ENCODE measurements at regions not wholly inside any gene's neighbourhood (a gene's known extent, or its start where the extent isn't known, plus 50 kb on each side); places are given as distances from the start of the nearest gene placed in this dataset.
"Not testable (repeated sequence)": the region's sequence is repeated elsewhere in the genome, so short reads cannot be mapped to it uniquely, and the experiment has no call there.

DNA sequence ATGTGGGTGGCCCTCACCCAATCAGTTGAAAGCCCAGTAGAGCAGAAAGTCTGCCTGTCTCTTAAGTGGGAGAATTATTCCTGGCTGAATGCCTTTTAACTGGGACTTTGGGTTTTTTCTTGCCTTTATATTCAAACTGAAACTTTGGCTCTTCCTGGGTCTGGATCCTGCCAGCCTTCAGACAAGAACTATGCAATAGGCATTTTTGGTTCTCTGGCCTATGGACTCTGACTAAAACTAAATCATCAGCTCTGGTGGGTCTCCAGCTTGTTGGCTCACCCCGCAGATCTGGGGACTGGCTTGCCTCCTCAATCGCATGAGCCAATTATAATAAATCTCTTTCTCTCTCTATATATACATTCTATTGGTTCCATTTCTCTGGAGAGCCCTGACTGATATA is 173.0 kb upstream of the IGF1 start:
- no peak for DNase-seq
- Mint-ChIP-seq H3K4me1 (ENCODE audit: low read depth) (0 out of 2 replicates have a peak, but pooled peaks cover 3% of the 10 kb centered on the region), H3K27ac (no peak overlapping the region), H3K4me3 (no peak overlapping the region), H3K9me3 (peaks cover 9% of the 10 kb centered on the region; the same call in 1 of the 2 replicates), H3K36me3 (ENCODE audit: low read depth) (peaks cover 3% of the 10 kb centered on the region), H3K27me3 (ENCODE audit: insufficient read depth) (no peaks in the 10 kb centered on the region; the same call in 1 of the 2 replicates)
- TF ChIP-seq, protein P1, sequence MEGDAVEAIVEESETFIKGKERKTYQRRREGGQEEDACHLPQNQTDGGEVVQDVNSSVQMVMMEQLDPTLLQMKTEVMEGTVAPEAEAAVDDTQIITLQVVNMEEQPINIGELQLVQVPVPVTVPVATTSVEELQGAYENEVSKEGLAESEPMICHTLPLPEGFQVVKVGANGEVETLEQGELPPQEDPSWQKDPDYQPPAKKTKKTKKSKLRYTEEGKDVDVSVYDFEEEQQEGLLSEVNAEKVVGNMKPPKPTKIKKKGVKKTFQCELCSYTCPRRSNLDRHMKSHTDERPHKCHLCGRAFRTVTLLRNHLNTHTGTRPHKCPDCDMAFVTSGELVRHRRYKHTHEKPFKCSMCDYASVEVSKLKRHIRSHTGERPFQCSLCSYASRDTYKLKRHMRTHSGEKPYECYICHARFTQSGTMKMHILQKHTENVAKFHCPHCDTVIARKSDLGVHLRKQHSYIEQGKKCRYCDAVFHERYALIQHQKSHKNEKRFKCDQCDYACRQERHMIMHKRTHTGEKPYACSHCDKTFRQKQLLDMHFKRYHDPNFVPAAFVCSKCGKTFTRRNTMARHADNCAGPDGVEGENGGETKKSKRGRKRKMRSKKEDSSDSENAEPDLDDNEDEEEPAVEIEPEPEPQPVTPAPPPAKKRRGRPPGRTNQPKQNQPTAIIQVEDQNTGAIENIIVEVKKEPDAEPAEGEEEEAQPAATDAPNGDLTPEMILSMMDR (IDR thresholded peaks at IDR 0.05), result no peak

DNA sequence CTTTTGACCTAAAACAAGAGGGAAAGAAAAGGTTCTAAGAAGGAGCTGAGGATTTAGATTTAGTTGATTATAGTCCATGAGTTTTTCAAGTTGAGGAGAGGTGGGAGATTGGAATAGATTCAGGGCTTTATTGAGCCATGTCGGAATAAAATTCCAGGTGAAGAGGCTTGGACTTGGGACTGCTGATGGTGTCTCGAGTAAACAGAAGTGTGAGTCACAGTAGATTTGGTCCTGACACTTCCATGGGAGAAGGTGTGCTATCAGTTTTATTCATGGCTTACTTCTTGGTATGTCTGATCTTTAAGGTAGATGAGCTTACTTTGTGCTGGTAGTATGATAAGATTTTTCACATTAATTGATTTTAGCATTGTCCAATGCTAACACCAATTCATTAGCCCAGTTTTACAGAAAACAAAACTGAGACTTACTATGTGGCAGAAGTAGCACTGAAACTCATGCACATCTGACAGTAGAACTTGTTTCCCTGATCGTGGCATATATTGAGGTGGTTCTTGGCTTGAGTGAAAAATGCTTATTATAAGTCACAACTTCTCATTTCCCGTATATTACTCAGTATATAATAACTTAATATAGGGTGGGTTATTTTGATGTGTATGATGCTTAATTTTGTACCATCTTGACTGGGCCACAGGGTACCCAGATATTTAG is 172.4 kb upstream of the IGF1 start:
- Mint-ChIP-seq H3K9me3 (peaks cover 3% of the 10 kb centered on the region; the same call in 1 of the 2 replicates), H3K27ac (no peak overlapping the region), H3K4me1 (ENCODE audit: low read depth) (0 out of 2 replicates have a peak, but pooled peaks cover 4% of the 10 kb centered on the region), H3K27me3 (ENCODE audit: insufficient read depth) (no peaks in the 10 kb centered on the region; the same call in 1 of the 2 replicates), H3K4me3 (no peak overlapping the region), H3K36me3 (ENCODE audit: low read depth) (no peaks in the 10 kb centered on the region)
- TF ChIP-seq, protein P1 (IDR thresholded peaks at IDR 0.05), result no peak
- DNase-seq, result no peak

DNA sequence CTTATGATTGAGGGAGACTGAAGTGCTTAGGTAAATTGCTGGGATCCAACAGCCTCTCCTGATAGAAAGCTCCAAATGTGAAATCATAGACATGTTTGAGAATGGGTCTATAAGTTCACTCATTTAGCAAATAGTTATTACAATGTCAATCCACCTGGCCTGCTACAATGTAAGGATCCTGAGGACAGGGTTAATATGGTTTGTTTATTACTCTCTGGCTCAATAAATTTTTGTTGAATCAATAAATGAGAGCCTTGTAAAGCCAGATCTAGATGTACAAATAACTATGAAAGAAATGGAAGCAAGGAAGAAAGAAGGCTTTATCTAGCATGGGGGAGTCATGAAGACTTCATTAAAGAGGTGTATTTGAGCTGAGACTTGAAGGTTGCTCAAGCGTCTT is 165.6 kb upstream of the IGF1 start:
- TF ChIP-seq, protein P1 (IDR thresholded peaks at IDR 0.05), result no peak
- peaks cover 5% of the 10 kb centered on the region; the same call in 1 of the 2 replicates for H3K36me3 Mint-ChIP-seq (ENCODE audit: low read depth)
- H3K27me3 Mint-ChIP-seq (ENCODE audit: insufficient read depth), result no peaks in the 10 kb centered on the region; the same call in 1 of the 2 replicates

DNA sequence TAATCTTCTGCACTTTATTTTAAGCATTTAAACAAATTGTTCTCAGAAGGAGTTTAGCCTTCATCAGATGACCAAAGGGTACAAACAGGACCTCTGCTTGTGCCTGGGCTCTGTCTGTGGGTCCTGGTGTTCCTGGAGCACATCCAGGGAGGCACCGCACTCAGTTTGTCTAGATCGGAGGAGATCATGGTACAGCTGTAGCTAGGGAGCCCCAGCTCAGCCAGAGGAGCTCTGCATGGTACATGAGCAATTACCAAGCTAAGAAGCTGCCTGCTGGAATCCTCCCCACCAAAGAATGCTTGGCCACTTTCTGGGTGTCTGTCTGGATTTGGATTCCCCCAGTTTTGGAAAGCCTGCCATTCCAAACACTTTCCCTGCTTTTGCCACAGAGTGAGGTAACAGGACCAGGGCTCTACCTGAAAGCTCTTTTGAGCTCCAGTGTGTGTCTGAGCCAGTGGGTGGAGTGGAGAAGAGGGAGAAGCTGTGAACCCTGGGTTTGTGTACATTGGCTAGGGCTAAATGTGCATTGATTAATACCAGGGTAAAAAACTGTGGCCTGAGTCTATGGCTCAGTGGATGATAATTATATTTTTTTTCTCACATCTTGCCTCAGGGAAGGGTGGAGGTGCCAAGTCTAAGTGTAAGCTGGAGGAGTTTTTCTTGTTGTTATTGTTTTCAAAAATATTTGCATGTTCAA is 163.7 kb upstream of the IGF1 start:
- peaks cover 22% of the 10 kb centered on the region for H3K36me3 Mint-ChIP-seq (ENCODE audit: low read depth)
- no peak for DNase-seq
- TF ChIP-seq, protein P1 (IDR thresholded peaks at IDR 0.05), result no peak
- no peak overlapping the region for H3K27ac Mint-ChIP-seq
- H3K4me3 Mint-ChIP-seq, result no peak overlapping the region
- no peaks in the 10 kb centered on the region; the same call in 1 of the 2 replicates for H3K27me3 Mint-ChIP-seq (ENCODE audit: insufficient read depth)
- H3K4me1 Mint-ChIP-seq (ENCODE audit: low read depth), result peaks cover 28% of the 10 kb centered on the region
- peaks cover 9% of the 10 kb centered on the region for H3K9me3 Mint-ChIP-seq

More for the DNA sequence above, 165.6 kb upstream of the IGF1 start:
- peaks cover 18% of the 10 kb centered on the region for H3K4me1 Mint-ChIP-seq (ENCODE audit: low read depth)
- no peak overlapping the region for H3K4me3 Mint-ChIP-seq
- H3K9me3 Mint-ChIP-seq, result peaks cover 4% of the 10 kb centered on the region
- DNase-seq, result no peak
- no peak overlapping the region for H3K27ac Mint-ChIP-seq

DNA sequence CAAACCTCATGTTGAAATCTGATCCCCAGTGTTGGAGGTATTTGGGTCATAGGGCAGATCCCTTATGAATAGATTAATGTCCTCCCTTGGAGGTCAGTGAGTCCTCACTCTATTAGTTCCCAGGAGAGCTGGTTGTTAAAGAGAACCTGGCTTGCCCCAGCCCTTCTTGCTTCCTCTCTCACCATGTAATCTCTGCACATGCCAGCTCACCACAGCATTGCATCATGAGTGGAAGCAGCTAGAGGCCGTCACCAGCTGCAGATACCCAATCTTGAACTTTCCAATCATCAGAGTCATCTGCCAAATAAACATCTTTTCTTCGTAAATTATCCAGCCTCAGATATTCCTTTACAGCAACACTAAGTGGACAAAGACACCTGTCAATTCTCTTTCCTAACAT is 161.8 kb upstream of the IGF1 start:
- TF ChIP-seq, protein P1 (IDR thresholded peaks at IDR 0.05), result no peak
- peaks cover 35% of the 10 kb centered on the region for H3K4me1 Mint-ChIP-seq (ENCODE audit: low read depth)
- DNase-seq, result peak; percentile 14

DNA sequence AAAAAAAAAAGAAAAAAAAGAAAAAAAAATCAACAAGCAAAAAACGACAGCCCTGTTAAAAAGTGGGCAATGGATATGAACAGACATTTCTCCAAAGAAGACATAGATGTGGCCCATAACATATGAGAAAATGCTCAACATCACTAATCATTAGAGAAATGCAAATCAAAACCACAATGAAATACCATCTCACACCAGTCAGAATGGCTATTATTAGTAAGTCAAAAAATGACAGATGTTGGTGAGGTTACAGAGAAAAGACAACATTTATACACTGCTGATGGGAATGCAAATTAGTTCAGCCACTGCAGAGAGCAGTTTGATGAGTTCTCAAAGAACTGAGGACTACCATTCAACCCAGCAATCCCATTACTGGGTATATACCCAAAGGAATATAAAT is 160.3 kb upstream of the IGF1 start:
- H3K4me1 Mint-ChIP-seq (ENCODE audit: low read depth), result peaks cover 44% of the 10 kb centered on the region
- not testable (repeated sequence) for H3K27me3 Mint-ChIP-seq (ENCODE audit: insufficient read depth); H3K4me3 Mint-ChIP-seq; DNase-seq; H3K27ac Mint-ChIP-seq
- H3K36me3 Mint-ChIP-seq (ENCODE audit: low read depth), result peaks cover 25% of the 10 kb centered on the region
- H3K9me3 Mint-ChIP-seq, result peaks cover 11% of the 10 kb centered on the region

More for the DNA sequence above, 161.8 kb upstream of the IGF1 start:
- peak overlapping the region; percentile 1; the same call in 1 of the 2 replicates for H3K27ac Mint-ChIP-seq
- peaks cover 11% of the 10 kb centered on the region for H3K9me3 Mint-ChIP-seq
- no peaks in the 10 kb centered on the region; the same call in 1 of the 2 replicates for H3K27me3 Mint-ChIP-seq (ENCODE audit: insufficient read depth)
- H3K36me3 Mint-ChIP-seq (ENCODE audit: low read depth), result peaks cover 25% of the 10 kb centered on the region
- no peak overlapping the region for H3K4me3 Mint-ChIP-seq
